Naive thymus-derived CD4-positive, alpha-beta T cell (primary cell): ENCODE measurements at regions not wholly inside any gene's neighbourhood (a gene's known extent, or its start where the extent isn't known, plus 50 kb on each side); places are given as distances from the start of the nearest gene placed in this dataset.

Experiments
- ATAC-seq: fragments of 150-1000 bp; cut with Tn5 transposase; 2 replicates; pipeline ENCODE4 v1.10.0; 2021; ENCODE audit warnings: mild to moderate bottlenecking, moderate library complexity
- CTCF ChIA-PET: fragments of 350-600 bp; sonication (Branson Sonifier 250); formaldehyde crosslinking; loops from one replicate; lab custom pipeline; 2021; ENCODE audit warnings: antibody characterized with exemption; lab: Charles Lee
- POLR2A ChIA-PET: fragments of 350-600 bp; sonication (Branson Sonifier 250); formaldehyde crosslinking; loops from one replicate; lab custom pipeline; 2021; ENCODE audit warnings: antibody characterized with exemption, inconsistent platforms; lab: Charles Lee
- DNase-seq, 9 donors: peaks; one replicate each; pipeline versions ENCODE4 v3.0.0 to v3.0.0-alpha.2; 2020 to 2022; ENCODE audit warnings: mixed read lengths in 1 of 9
- H3K27ac ChIP-seq: one replicate; pipeline ENCODE4 v1.7.0; 2013; ENCODE audit warnings: mild to moderate bottlenecking, low read depth, low read length, moderate library complexity
- H3K27me3 ChIP-seq, 2 donors: one replicate each; pipeline ENCODE4 v1.7.0; 2013; ENCODE audit warnings: low read length in 2 of 2, mild to moderate bottlenecking in 2 of 2, moderate library complexity in 2 of 2; ENCODE audit not compliant: control insufficient read depth in 2 of 2, insufficient read depth in 2 of 2
- H3K36me3 ChIP-seq, 3 experiments: 1 replicate in 2 of 3; 2 replicates in 1 of 3; pipeline ENCODE4 v1.7.0; 2013; ENCODE audit warnings: low read length in 3 of 3, mild to moderate bottlenecking in 3 of 3, moderate library complexity in 1 of 3; ENCODE audit not compliant: insufficient read depth in 3 of 3, control insufficient read depth in 2 of 3
- H3K4me1 ChIP-seq, 2 donors: one replicate each; pipeline ENCODE4 v1.7.0; 2013; ENCODE audit warnings: low read length in 2 of 2, mild to moderate bottlenecking in 2 of 2, moderate library complexity in 1 of 2; ENCODE audit not compliant: control insufficient read depth in 2 of 2, insufficient read depth in 2 of 2
- H3K4me3 ChIP-seq: 2 replicates; pipeline ENCODE4 v1.7.0; 2013; ENCODE audit warnings: mild to moderate bottlenecking, low read length
- H3K9me3 ChIP-seq, 3 experiments: 1 replicate in 2 of 3; 2 replicates in 1 of 3; pipeline ENCODE4 v1.7.0; 2013; ENCODE audit warnings: low read length in 3 of 3; ENCODE audit not compliant: control insufficient read depth in 2 of 3
- H3K27ac Mint-ChIP-seq, 9 donors: one replicate each; pipeline ENCODE4 v1.8.0; 2020 to 2022; ENCODE audit warnings: mixed read lengths in 9 of 9, mild to moderate bottlenecking in 8 of 9, moderate library complexity in 5 of 9, inconsistent platforms in 2 of 9
- H3K27me3 Mint-ChIP-seq, 5 donors: one replicate each; pipeline ENCODE4 v1.8.0; 2021 to 2022; ENCODE audit warnings: mixed read lengths in 5 of 5, mild to moderate bottlenecking in 1 of 5
- H3K36me3 Mint-ChIP-seq, 5 donors: one replicate each; pipeline ENCODE4 v1.8.0; 2020 to 2022; ENCODE audit warnings: mixed read lengths in 5 of 5, mild to moderate bottlenecking in 3 of 5, inconsistent platforms in 1 of 5
- H3K4me1 Mint-ChIP-seq, 7 donors: one replicate each; pipeline ENCODE4 v1.8.0; 2020 to 2022; ENCODE audit warnings: mixed read lengths in 7 of 7, mild to moderate bottlenecking in 3 of 7, inconsistent platforms in 1 of 7
- H3K4me3 Mint-ChIP-seq, 10 donors: one replicate each; pipeline ENCODE4 v1.8.0; 2020 to 2022; ENCODE audit warnings: mild to moderate bottlenecking in 10 of 10, mixed read lengths in 10 of 10, moderate library complexity in 6 of 10, inconsistent platforms in 2 of 10
- H3K9me3 Mint-ChIP-seq, 11 donors: one replicate each; pipeline ENCODE4 v1.8.0; 2020 to 2022; ENCODE audit warnings: mixed read lengths in 11 of 11, mild to moderate bottlenecking in 4 of 11, inconsistent platforms in 1 of 11, moderate library complexity in 1 of 11
- intact Hi-C, 2 donors: fragments of 100-400 bp; cut with micrococcal nuclease; formaldehyde crosslinking; loops; one replicate each; pipeline ENCODE4 v1.15.1; 2023

DNA sequence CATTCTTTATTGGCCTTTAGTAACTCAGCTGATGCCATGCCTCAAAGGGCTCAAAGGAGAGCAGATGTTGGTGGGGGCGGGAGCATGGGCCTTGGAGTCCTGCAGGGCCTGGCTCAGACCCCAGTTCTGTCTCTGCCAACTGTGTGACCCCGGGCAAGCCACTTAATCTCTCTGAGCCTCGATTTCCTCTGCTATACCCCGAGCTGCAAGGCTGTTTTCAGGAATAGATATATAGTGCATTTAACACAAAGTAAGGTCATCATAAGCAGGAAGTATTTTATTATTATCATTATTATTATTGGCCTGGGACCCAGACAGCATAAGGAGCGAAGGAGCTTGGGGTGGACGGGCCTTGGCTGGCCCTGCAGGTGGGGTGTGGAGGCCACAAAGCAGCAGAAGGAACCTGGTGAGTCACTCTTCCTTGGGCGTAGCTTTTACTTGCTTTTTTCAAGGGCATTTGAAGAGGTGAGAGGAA lies 162.7 kb downstream of the INHBB start:
- no peaks in the 10 kb centered on the region for H3K27me3 Mint-ChIP-seq
- H3K4me3 Mint-ChIP-seq: no peak overlapping the region
- no peak overlapping the region for H3K4me3 ChIP-seq
- H3K27ac ChIP-seq: no peak overlapping the region
- no peaks in the 10 kb centered on the region for H3K9me3 ChIP-seq
- DNase-seq (no peak), ATAC-seq (no peak)
- POLR2A ChIA-PET: no interaction called here
- no peaks in the 10 kb centered on the region for H3K27me3 ChIP-seq
- H3K4me1 ChIP-seq: no peaks in the 10 kb centered on the region
- CTCF ChIA-PET: no interaction called here
- H3K36me3 Mint-ChIP-seq: no peaks in the 10 kb centered on the region
- peaks cover 0 to 3% (median 0%) of the 10 kb centered on the region in 7 donors for H3K4me1 Mint-ChIP-seq
- H3K9me3 Mint-ChIP-seq: peaks cover 0 to 2% (median 0%) of the 10 kb centered on the region in 11 donors
- no peak overlapping the region for H3K27ac Mint-ChIP-seq
- intact Hi-C loops: no loop called here
- no peaks in the 10 kb centered on the region for H3K36me3 ChIP-seq

DNA sequence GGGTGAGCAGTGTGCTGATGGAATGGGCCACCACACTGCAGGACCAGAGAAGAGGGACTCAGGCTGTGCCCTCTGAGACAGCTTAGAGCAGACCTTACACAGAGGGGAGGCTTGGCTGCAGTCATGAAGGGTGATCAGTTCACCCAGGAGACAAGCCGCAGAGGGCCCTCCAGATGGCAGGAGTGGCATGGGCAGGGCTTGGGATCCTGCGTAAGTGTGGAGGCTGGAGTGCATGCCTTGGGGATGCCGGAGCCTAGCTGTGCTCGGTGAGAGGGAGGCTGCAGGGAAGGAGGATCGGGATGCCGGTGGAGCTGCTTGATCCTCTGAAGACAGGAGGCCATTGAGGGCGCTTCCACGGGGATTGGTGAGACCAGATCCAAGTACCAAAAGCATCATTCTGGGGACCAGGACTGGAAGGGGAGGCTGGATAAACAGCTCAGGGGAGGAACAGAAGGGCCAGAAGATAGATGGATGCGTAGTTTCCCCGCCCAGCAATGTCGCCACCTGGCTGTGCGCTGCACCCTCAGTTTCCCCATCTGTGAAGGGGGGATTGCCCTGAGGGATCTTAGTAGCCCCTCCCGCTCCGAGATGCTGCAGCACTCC lies 163.4 kb downstream of the INHBB start:
- Mint-ChIP-seq H3K9me3 (peaks cover 0 to 2% (median 0%) of the 10 kb centered on the region in 11 donors), H3K4me3 (no peak overlapping the region), H3K36me3 (no peaks in the 10 kb centered on the region), H3K27ac (no peak overlapping the region), H3K4me1 (peaks cover 0 to 3% (median 0%) of the 10 kb centered on the region in 7 donors), H3K27me3 (no peaks in the 10 kb centered on the region)
- no peak overlapping the region for H3K4me3 ChIP-seq
- H3K36me3 ChIP-seq: no peaks in the 10 kb centered on the region
- no peak for DNase-seq
- ChIA-PET CTCF (no interaction called here), POLR2A (no interaction called here)
- no peak overlapping the region for H3K27ac ChIP-seq
- no peak for ATAC-seq
- intact Hi-C loops: no loop called here
- H3K9me3 ChIP-seq: no peaks in the 10 kb centered on the region
- no peaks in the 10 kb centered on the region for H3K4me1 ChIP-seq
- H3K27me3 ChIP-seq: no peaks in the 10 kb centered on the region

DNA sequence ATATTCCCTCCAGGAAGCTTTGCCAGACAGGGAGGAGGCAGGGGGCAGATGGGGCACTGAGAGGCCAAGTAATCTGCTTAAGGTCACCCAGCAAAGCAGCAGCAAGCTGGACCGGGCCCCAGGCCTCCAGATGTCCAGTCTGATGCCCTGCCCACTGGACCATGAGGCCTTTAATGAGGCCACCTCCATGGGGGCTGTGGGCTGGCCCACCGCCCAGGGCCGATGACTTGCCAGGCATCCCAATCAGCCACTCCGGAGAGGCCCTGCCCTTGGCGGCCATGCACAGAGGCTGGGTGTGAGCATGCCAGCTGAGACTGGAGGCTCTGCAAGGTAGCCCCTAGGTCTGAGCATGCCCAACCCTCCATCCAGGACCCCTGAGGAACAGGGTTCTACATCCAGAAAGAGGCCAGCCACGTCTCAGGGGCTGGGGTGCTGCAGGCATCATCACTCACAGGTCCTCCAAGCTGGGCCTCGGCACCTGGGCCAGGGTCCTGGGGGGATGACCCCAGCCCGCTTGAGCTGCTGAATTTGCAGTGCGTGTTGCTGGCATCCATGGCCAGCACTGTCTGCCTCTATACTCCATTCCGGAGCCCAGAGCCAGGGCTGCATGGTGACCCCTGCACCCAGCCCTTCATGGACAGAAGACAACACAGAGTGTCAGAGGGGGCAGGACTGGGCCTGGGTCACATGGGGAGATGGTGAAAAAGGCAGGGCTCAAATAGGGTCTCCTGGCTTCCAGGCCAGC lies 164.2 kb downstream of the INHBB start:
- no peaks in the 10 kb centered on the region for H3K4me1 ChIP-seq

GRCh38 chr2:120510751-120511395 lies 164.9 kb downstream of the INHBB start:
- Mint-ChIP-seq H3K27me3 (peaks cover 0 to 8% (median 6%) of the 10 kb centered on the region in 5 donors), H3K27ac (no peak overlapping the region), H3K4me1 (peaks cover 0 to 4% (median 0%) of the 10 kb centered on the region in 7 donors), H3K36me3 (peaks cover 0 to 3% (median 0%) of the 10 kb centered on the region in 5 donors), H3K9me3 (peaks cover 0 to 2% (median 0%) of the 10 kb centered on the region in 11 donors), H3K4me3 (no peak overlapping the region)
- intact Hi-C loops: no loop called here
- ChIA-PET CTCF (no interaction called here), POLR2A (no interaction called here)
- no peak for ATAC-seq
- no peak overlapping the region for H3K27ac ChIP-seq
- H3K4me3 ChIP-seq: no peak overlapping the region
- no peaks in the 10 kb centered on the region for H3K27me3 ChIP-seq
- no peak for DNase-seq
- no peaks in the 10 kb centered on the region for H3K4me1 ChIP-seq
- H3K36me3 ChIP-seq: no peaks in the 10 kb centered on the region
- no peaks in the 10 kb centered on the region for H3K9me3 ChIP-seq

More for the DNA sequence above, 164.2 kb downstream of the INHBB start:
- Mint-ChIP-seq H3K27me3 (peaks cover 0 to 3% (median 0%) of the 10 kb centered on the region in 5 donors), H3K4me3 (no peak overlapping the region), H3K36me3 (no peaks in the 10 kb centered on the region), H3K9me3 (peaks cover 0 to 2% (median 0%) of the 10 kb centered on the region in 11 donors), H3K4me1 (peaks cover 0 to 3% (median 0%) of the 10 kb centered on the region in 7 donors), H3K27ac (no peak overlapping the region)
- no peaks in the 10 kb centered on the region for H3K27me3 ChIP-seq
- intact Hi-C loops: no loop called here
- H3K27ac ChIP-seq: no peak overlapping the region
- no peak for ATAC-seq
- ChIA-PET POLR2A (no interaction called here), CTCF (no interaction called here)
- no peak for DNase-seq
- no peaks in the 10 kb centered on the region for H3K36me3 ChIP-seq
- H3K9me3 ChIP-seq: no peaks in the 10 kb centered on the region
- no peak overlapping the region for H3K4me3 ChIP-seq

DNA sequence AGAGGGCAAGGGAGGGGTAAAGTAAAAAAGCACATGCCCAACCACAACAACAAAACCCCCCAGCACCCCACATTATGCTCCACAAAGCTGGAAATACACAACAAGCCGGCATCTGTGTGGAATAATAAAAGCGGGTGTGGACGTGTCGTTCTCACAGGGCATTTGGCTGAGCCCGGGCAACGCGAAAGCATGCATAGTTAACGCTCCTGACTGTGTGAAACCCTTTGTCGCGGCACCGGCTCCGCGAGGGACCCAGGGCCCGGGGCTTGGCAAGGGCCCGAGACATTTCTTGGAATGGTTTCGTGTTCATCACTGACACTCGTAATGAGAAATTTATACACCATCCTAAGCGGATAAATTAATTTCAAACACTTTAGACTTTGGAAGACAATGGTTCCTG lies 165.6 kb downstream of the INHBB start:
- Mint-ChIP-seq H3K27ac (no peak overlapping the region), H3K36me3 (peaks cover 0 to 4% (median 0%) of the 10 kb centered on the region in 5 donors), H3K27me3 (peaks cover 0 to 15% (median 6%) of the 10 kb centered on the region in 5 donors), H3K4me1 (peaks cover 0 to 4% (median 0%) of the 10 kb centered on the region in 7 donors), H3K4me3 (no peak overlapping the region), H3K9me3 (peaks cover 0 to 2% (median 0%) of the 10 kb centered on the region in 11 donors)
- DNase-seq (no peak), ATAC-seq (no peak)
- Histone ChIP-seq H3K27me3 (no peaks in the 10 kb centered on the region), H3K4me3 (no peak overlapping the region), H3K9me3 (no peaks in the 10 kb centered on the region), H3K4me1 (no peaks in the 10 kb centered on the region), H3K36me3 (no peaks in the 10 kb centered on the region), H3K27ac (no peak overlapping the region)
- POLR2A ChIA-PET: no interaction called here
- intact Hi-C loops: no loop called here
- CTCF ChIA-PET: no interaction called here

DNA sequence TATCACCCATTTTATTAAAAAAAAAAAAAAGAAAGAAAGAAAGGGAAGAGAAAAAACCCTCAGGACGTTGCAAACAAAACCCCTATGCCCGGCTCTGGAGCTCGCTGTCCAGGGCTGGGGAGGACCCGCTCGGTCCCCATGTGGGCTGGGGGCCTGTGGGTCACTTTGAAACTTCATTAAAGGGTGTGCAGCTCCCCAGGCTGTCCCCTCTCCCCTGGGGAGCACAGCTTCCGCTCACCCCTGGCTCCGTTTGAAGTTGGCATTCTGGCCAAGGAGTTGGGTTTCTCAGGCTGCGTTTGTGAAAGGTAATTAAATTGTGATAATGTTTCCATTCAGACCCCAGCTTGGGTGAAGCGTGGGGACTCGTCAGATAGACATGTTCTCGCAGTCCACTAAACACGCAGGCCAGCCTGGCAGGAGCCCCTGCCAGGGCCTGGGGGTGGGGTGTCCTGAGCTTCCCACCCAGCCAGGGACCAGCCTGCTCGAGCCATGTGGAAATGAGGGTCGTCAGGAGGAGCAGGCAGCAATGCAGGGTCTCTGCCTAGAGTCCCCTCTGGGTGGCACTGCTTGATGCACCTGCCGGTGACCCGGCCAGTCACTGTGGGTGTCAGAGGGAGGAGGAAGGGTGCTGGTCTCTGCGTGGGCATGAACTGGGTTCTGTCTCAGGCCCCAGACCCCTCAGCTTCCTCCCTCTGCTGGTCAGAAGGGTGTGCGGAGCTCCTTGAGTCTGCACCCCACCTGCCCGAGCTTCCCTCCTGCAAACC lies 166.2 kb downstream of the INHBB start:
- intact Hi-C loops: no loop called here
- ChIA-PET POLR2A (no interaction called here), CTCF (no interaction called here)
- peaks cover 0 to 4% (median 0%) of the 10 kb centered on the region in 7 donors for H3K4me1 Mint-ChIP-seq
- H3K36me3 Mint-ChIP-seq: peaks cover 0 to 4% (median 0%) of the 10 kb centered on the region in 5 donors
- no peaks in the 10 kb centered on the region for H3K9me3 ChIP-seq
- ATAC-seq (no peak), DNase-seq (no peak)
- no peak overlapping the region for H3K27ac Mint-ChIP-seq
- H3K27ac ChIP-seq: no peak overlapping the region
- no peak overlapping the region for H3K4me3 ChIP-seq
- H3K27me3 Mint-ChIP-seq: peaks cover 0 to 17% (median 6%) of the 10 kb centered on the region in 5 donors
- H3K4me3 Mint-ChIP-seq: no peak overlapping the region
- H3K27me3 ChIP-seq: no peaks in the 10 kb centered on the region
- peaks cover 0 to 2% (median 0%) of the 10 kb centered on the region in 11 donors for H3K9me3 Mint-ChIP-seq
- no peaks in the 10 kb centered on the region for H3K4me1 ChIP-seq
- H3K36me3 ChIP-seq: no peaks in the 10 kb centered on the region
